Aorta (tissue), 5 donors: ENCODE measurements at regions not wholly inside any gene's neighbourhood (a gene's known extent, or its start where the extent isn't known, plus 50 kb on each side); places are given as distances from the start of the nearest gene placed in this dataset.

Experiments used
- ATAC-seq: fragments of 200-7000 bp; cut with Tn5 transposase; one replicate; pipeline ENCODE4 v1.9.1; 2022; ENCODE audit warnings: moderate library complexity; ENCODE audit not compliant: low FRiP score
- DNase-seq, 2 donors: peaks; one replicate each; pipeline ENCODE4 v3.0.0-alpha.2; 2020
- H3K27ac ChIP-seq, 2 donors: one replicate each; pipeline ENCODE4 v1.5.1; 2013; ENCODE audit warnings: low read length in 2 of 2, mild to moderate bottlenecking in 2 of 2, moderate library complexity in 2 of 2, control low read depth in 1 of 2, inconsistent platforms in 1 of 2, low read depth in 1 of 2
- H3K27me3 ChIP-seq, 2 donors: one replicate each; pipeline ENCODE4 v1.6.1; 2013; ENCODE audit warnings: control low read depth in 1 of 2, low read length in 1 of 2, mild to moderate bottlenecking in 1 of 2, moderate library complexity in 1 of 2; ENCODE audit not compliant: insufficient read depth in 2 of 2, control insufficient read depth in 1 of 2
- H3K36me3 ChIP-seq, 2 donors: one replicate each; pipeline ENCODE4 v1.6.1; 2013; ENCODE audit warnings: control low read depth in 1 of 2, low read length in 1 of 2, mild to moderate bottlenecking in 1 of 2; ENCODE audit not compliant: insufficient read depth in 2 of 2, control insufficient read depth in 1 of 2
- H3K4me1 ChIP-seq, 2 donors: one replicate each; pipeline ENCODE4 v1.6.1; 2013; ENCODE audit warnings: low read length in 2 of 2, control low read depth in 1 of 2, mild to moderate bottlenecking in 1 of 2, moderate library complexity in 1 of 2; ENCODE audit not compliant: insufficient read depth in 2 of 2, control insufficient read depth in 1 of 2
- H3K4me3 ChIP-seq, 2 donors: one replicate each; pipeline ENCODE4 v1.5.1; 2013; ENCODE audit warnings: low read length in 2 of 2, control low read depth in 1 of 2, mild to moderate bottlenecking in 1 of 2
- H3K9me3 ChIP-seq: one replicate; pipeline ENCODE4 v1.6.1; 2013; ENCODE audit warnings: mild to moderate bottlenecking, low read length; ENCODE audit not compliant: control insufficient read depth
- WGBS, 2 donors: extraction: QIAGEN DNeasy Blood & Tissue Kit; methylation state at CpG; one replicate each; pipeline ENCODE4 v1.1.7; 2013; 5-methylcytosine and 5-hydroxymethylcytosine counted together
- intact Hi-C, 2 donors: fragments of 100-400 bp; cut with DNase I; formaldehyde crosslinking; loops; one replicate each; pipeline versions ENCODE4 v1.14.2 to v1.15.0; 2022
- donor health status: healthy with polysubstance abuse.
- donor health status: Bipolar disorder and iron deficiency.
- donor health status: DM: no; HTN: no; CAD: no.
- donor health status: DM: no; HTN: no; CAD: no.
- donor health status: DM: yes; HTN: yes; CAD: no.

GRCh38 chr11:28877340-28877739, 769.2 kb downstream of the METTL15 start:
- H3K9me3 ChIP-seq = no peaks in the 10 kb centered on the region
- ATAC-seq (no peak), DNase-seq (no peak)
- intact Hi-C loops = no loop called here
- H3K36me3 ChIP-seq = no peaks in the 10 kb centered on the region
- H3K27me3 ChIP-seq = no peaks in the 10 kb centered on the region
- no peaks in the 10 kb centered on the region for H3K4me1 ChIP-seq
- no peak overlapping the region for H3K4me3 ChIP-seq
- H3K27ac ChIP-seq = no peak overlapping the region

- no peaks in the 10 kb centered on the region for H3K27me3 ChIP-seq
- no peaks in the 10 kb centered on the region for H3K36me3 ChIP-seq
- H3K9me3 ChIP-seq = no peaks in the 10 kb centered on the region
- H3K4me1 ChIP-seq = no peaks in the 10 kb centered on the region
- no peak overlapping the region for H3K4me3 ChIP-seq
- intact Hi-C loops = no loop called here
- H3K27ac ChIP-seq = no peak overlapping the region
- ATAC-seq = no peak
- 86 to 95% methylated on average over 1 of the region's 1 CpG for WGBS, 2 donors
- no peak for DNase-seq
Measured at GRCh38 chr11:28874706-28875105, 766.5 kb downstream of the METTL15 start.

GRCh38 chr11:28871090-28871489, 762.9 kb downstream of the METTL15 start:
- no peaks in the 10 kb centered on the region for H3K36me3 ChIP-seq
- no peaks in the 10 kb centered on the region for H3K27me3 ChIP-seq
- 99 to 100% methylated on average over 1 of the region's 1 CpG for WGBS, 2 donors
- ATAC-seq (no peak), DNase-seq (no peak)
- intact Hi-C loops = no loop called here
- H3K4me3 ChIP-seq = no peak overlapping the region
- H3K9me3 ChIP-seq = no peaks in the 10 kb centered on the region
- no peak overlapping the region for H3K27ac ChIP-seq
- H3K4me1 ChIP-seq = no peaks in the 10 kb centered on the region

- no peaks in the 10 kb centered on the region for H3K9me3 ChIP-seq
- no peaks in the 10 kb centered on the region for H3K36me3 ChIP-seq
- no peak overlapping the region for H3K4me3 ChIP-seq
- no peak for ATAC-seq
- H3K4me1 ChIP-seq = no peaks in the 10 kb centered on the region
- intact Hi-C loops = no loop called here
- WGBS, 2 donors = 88 to 92% methylated on average over 2 of the region's 2 CpGs
- no peak overlapping the region for H3K27ac ChIP-seq
- no peaks in the 10 kb centered on the region for H3K27me3 ChIP-seq
- DNase-seq = no peak
Measured at GRCh38 chr11:28863422-28863821, 755.2 kb downstream of the METTL15 start.

- no peaks in the 10 kb centered on the region for H3K36me3 ChIP-seq
- no peak for DNase-seq
- no peaks in the 10 kb centered on the region for H3K27me3 ChIP-seq
- no peak for ATAC-seq
- no peak overlapping the region for H3K27ac ChIP-seq
- H3K4me1 ChIP-seq = no peaks in the 10 kb centered on the region
- H3K4me3 ChIP-seq = no peak overlapping the region
- peaks cover 2% of the 10 kb centered on the region for H3K9me3 ChIP-seq
- WGBS, 2 donors = 13 to 26% methylated on average over 2 of the region's 2 CpGs
- intact Hi-C loops = loop anchor here in 1 of 2 donors (1.0 kb wide), 1 partner anchor 15 kb away; no protein-coding TSS in a partner anchor
Measured at GRCh38 chr11:28860893-28861292, 752.7 kb downstream of the METTL15 start.

- no peak overlapping the region for H3K4me3 ChIP-seq
- H3K36me3 ChIP-seq = no peaks in the 10 kb centered on the region
- ATAC-seq = no peak
- 27 to 42% methylated on average over 2 of the region's 2 CpGs for WGBS, 2 donors
- intact Hi-C loops = no loop called here
- no peak overlapping the region for H3K27ac ChIP-seq
- no peak for DNase-seq
- peaks cover 2% of the 10 kb centered on the region for H3K9me3 ChIP-seq
- no peaks in the 10 kb centered on the region for H3K4me1 ChIP-seq
- H3K27me3 ChIP-seq = no peaks in the 10 kb centered on the region
Measured at GRCh38 chr11:28858076-28858475, 749.9 kb downstream of the METTL15 start.

GRCh38 chr11:28849053-28849452, 740.9 kb downstream of the METTL15 start:
- intact Hi-C loops = no loop called here
- no peak for ATAC-seq

GRCh38 chr11:28842716-28843115, 734.5 kb downstream of the METTL15 start:
- 94 to 96% methylated on average over 1 of the region's 1 CpG for WGBS, 2 donors
- no peak for DNase-seq
- Histone ChIP-seq H3K27ac (no peak overlapping the region), H3K4me1 (no peaks in the 10 kb centered on the region), H3K36me3 (no peaks in the 10 kb centered on the region), H3K9me3 (no peaks in the 10 kb centered on the region), H3K4me3 (no peak overlapping the region), H3K27me3 (no peaks in the 10 kb centered on the region)
- no peak for ATAC-seq
- intact Hi-C loops = no loop called here

More at GRCh38 chr11:28849053-28849452, 740.9 kb downstream of the METTL15 start:
- no peaks in the 10 kb centered on the region for H3K27me3 ChIP-seq
- no peak overlapping the region for H3K4me3 ChIP-seq
- H3K36me3 ChIP-seq = no peaks in the 10 kb centered on the region
- no peaks in the 10 kb centered on the region for H3K4me1 ChIP-seq
- H3K27ac ChIP-seq = no peak overlapping the region
- H3K9me3 ChIP-seq = no peaks in the 10 kb centered on the region
- DNase-seq = no peak

- no peak overlapping the region for H3K27ac ChIP-seq
- no peak overlapping the region for H3K4me3 ChIP-seq
- DNase-seq = no peak
- intact Hi-C loops = loop anchor here in 1 of 2 donors (10.0 kb wide), 1 partner anchor 486 kb away; no protein-coding TSS in a partner anchor
- 51 to 63% methylated on average over 1 of the region's 1 CpG for WGBS, 2 donors
- peaks cover 2% of the 10 kb centered on the region in 2 donors for H3K4me1 ChIP-seq
- H3K36me3 ChIP-seq = no peaks in the 10 kb centered on the region
- no peaks in the 10 kb centered on the region for H3K27me3 ChIP-seq
- no peak for ATAC-seq
- H3K9me3 ChIP-seq = no peaks in the 10 kb centered on the region
Measured at GRCh38 chr11:28838741-28839140, 730.6 kb downstream of the METTL15 start.
